GM18505 (cell line): ENCODE measurements at regions not wholly inside any gene's neighbourhood (a gene's known extent, or its start where the extent isn't known, plus 50 kb on each side); places are given as distances from the start of the nearest gene placed in this dataset.
"Not testable (repeated sequence)": the region's sequence is repeated elsewhere in the genome, so short reads cannot be mapped to it uniquely, and the experiment has no call there.

Source experiments
- ATAC-seq: cut with Tn5 transposase; IDR thresholded peaks from one replicate; pipeline ENCODE4 v1.9.1; 2021; ENCODE audit not compliant: unreplicated experiment
- POLR2A ChIP-seq: IDR thresholded peaks from 4 replicates; pipeline ENCODE4 v1.6.1; 2011; ENCODE audit warnings: borderline replicate concordance; ENCODE audit not compliant: insufficient read depth, insufficient read length; ENCODE audit errors: extremely low read depth

DNA sequence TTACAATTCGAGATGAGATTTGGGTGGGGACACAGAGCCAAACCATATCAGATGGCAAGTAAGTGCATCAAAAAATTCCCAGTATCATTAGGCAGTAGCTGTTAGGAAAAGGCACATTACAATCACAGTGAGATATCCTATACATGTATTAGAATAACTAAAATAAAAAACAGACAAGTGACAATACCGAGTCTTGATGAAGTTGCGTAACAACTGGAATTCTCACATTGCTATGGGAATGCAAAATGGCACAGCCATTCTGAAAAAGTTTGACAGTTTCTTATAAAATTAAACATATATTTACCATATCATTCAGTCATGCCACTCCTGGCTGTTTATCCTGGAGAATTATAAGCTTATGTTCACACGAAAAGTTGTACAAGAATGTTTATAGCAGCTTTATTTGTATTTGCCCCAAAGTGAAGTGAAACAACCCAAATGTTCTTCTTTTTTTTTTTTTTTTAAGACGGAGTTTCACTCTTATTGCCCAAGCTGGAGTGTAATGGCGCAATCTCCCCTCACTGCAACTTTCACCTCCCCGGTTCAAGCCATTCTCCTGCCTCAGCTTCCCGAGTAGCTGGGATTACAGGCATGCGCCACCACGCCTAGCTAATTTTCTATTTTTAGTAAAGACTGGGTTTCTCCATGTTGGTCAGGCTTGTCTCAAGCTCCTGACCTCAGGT, 93.1 kb upstream of the TLE1 start:
- no peak for ATAC-seq
- no peak for TF ChIP-seq POLR2A

DNA sequence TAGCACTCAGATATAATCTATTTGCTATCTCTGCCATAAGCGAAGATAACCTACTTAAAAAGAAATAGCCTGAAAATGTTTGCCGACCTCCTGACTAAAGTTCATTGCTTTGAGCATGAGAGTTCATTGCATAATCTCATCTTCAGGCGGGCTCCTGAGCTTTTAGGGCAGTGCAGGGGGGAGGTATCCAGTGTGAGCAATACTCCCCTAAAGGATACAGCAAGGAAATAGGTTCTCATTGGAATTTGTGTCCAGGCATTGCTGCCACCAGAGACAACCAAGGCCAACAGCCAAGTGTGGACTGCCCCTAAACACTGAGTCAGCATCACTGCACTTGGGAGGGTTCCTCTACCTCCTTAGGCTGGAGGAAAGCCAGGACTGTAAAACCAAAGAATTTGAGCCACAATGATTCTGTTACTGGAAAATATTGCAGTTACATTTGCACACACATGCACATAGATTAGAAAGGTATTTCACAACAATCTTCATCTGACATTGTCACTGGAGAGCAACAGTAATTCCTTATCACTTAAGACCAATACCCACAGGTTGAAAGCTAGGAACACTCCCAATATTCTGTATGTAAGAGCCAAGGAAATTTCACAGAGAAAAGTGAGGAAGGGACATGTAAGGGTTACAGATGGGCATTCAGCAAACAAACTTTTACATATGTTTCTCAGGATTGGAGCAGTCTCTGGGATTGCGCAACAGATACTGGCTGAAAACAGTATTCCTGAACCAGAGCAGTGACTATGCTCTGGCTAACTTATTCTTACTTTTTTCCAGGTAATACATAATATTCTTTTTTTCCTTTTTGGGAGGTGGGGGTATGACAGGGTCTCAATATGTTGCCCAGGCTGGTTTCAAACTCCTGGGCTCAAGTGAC, 98.6 kb upstream of the TLE1 start:
- ATAC-seq = no peak
- no peak for TF ChIP-seq POLR2A

DNA sequence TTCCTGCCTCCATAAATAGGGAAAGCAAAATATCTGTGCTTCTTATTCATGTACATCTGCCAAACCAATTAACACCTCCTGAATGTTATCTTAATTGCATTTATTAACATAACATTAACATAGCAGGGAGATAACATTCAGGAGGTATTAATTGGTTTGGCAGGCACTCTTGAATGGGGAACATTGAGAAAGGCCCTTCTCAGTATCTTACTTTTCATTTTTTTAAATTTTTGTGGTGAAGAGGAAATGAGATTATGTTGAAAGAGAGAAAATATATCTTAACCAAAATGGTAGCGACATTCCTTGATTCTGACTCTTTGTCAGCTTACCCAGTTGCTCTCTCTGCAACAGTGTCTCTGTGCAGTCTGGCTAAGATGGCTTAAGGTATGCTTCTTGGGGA, 100.4 kb upstream of the TLE1 start:
- ATAC-seq = no peak
- no peak for TF ChIP-seq POLR2A

DNA sequence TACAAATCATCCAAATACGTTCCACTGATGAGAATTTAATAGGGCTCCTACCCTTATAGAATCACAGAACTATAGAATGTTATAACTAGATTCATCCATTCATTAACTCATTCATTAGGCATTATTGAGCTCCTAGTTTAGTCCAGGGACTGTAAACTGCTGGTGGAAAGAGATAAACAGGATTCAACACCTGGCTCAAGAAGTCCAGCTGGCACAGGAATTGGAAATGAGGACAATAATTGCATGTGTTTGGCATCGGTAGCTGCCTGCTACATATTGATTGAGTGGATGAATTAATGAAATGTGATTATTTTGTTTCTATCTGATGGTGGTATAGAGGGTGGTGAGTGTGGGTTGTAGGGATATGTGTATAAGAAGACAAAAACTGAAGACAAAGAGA, 100.8 kb upstream of the TLE1 start:
- no peak for TF ChIP-seq POLR2A
- no peak for ATAC-seq

DNA sequence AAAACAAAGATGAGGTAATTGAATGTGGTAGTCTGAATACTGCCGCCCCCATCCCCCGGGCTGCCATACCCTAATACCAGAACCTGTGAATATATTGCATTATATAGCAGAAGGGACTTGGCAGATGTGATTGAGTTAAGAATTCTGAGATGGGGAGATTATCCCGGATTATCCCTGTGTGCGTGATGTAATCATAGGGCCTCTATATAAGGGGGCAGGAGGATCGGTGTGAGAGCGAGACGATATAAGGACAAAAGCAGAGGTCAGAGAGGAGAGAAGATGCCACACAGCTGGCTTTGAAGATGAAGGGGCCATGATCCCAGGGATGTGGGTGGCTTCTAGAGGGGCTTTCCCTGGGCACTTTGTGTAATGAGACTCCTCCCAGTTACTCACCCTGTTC, 101.7 kb upstream of the TLE1 start:
- no peak for ATAC-seq
- TF ChIP-seq POLR2A = no peak

DNA sequence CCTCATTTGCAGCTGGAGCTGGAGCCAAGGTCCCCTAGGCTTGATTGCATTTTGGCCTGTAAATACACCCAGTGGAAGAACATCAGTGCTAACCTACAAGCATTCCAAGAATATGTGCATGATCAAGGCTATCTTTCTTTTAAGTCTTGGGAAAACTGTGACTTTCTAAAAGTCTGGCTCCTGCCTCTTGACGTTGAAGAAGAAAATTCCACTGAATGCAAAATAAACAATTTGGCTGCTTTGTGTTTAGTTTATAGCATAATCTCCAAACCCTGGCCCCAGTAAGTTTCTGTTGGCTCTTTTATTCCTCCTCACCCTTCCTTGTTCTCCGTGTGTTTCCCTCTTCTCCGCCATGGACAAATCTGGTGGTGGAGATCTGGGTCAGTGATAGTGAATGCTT, 109.3 kb upstream of the TLE1 start:
- TF ChIP-seq POLR2A = no peak
- no peak for ATAC-seq

DNA sequence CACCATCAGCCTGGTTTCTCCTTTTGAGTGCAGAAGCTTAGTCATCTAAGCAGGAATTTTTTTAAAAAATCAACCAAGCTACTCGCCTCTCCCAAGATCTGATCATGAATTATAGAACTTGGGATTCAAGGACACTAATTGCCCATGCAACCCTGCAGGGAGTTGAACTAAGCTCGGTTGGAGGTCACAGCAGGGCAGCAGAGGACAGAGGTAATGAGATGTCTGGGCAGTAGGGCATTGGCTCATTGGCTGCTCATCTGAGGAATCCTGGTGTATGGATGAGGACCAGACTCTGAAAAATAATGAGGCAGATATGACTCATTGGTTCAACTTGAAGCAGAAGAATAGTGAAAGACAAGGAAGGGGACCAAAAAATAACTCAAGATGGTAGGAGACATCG, 111.8 kb upstream of the TLE1 start:
- no peak for TF ChIP-seq POLR2A
- ATAC-seq = no peak

DNA sequence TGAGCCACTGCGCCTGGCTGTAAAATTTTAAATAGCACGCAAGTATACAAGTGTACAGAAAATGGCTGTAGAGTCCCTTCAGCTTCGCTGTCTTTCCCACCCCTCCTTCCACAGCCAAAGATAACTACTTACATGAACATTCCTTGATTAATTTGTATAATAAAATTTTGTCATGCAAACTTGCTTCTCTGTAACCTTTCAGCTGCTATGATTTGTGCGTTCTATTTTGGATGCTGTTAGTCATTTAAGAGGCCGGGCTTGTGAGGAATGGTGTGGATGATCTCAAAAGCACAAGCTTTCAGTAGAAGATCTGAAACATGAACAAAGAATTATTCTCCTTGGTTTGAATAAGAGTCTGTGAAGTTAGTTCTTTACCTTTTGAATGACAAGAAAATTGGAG, 115.0 kb upstream of the TLE1 start:
- no peak for ATAC-seq
- TF ChIP-seq POLR2A = no peak

DNA sequence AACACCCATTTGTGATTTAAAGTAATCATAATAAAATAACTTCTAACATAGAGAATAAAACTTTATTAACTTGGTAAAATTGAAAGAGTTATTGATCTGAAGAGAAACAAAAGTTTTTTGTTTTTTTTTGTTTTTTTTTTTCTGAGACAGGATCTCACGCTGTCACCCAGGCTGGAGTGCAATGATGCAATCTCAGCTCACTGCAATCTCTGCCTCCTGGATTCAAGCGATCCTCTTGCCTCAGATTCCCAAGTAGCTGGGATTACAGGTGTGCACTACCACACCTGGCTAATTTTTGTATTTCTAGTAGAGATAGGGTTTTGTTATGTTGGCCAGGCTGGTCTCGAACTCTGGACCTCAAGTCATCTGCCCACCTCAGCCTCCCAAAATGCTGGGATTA, 116.5 kb upstream of the SPATA31D4 start:
- not testable (repeated sequence) for ATAC-seq

DNA sequence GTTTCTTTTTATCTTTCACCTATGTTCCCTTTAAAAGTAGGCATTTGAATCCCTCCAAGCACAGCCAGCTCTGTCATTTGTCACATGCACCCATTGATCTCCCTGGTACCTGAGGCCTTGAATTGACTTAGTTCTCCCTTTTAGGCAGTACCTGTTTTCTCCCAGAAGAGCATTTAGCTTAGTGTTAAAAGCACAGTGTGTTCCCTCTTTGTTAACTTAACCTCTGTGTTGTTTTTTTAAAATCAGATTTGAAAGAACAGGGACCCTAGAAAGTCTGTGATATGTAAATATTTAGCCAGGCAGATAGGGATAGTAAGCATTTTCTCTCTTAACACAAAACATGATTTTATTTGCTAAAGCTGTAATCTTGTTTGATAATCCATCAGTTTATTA, 113.8 kb upstream of the SPATA31D4 start:
- ATAC-seq = no peak
- TF ChIP-seq POLR2A = no peak

DNA sequence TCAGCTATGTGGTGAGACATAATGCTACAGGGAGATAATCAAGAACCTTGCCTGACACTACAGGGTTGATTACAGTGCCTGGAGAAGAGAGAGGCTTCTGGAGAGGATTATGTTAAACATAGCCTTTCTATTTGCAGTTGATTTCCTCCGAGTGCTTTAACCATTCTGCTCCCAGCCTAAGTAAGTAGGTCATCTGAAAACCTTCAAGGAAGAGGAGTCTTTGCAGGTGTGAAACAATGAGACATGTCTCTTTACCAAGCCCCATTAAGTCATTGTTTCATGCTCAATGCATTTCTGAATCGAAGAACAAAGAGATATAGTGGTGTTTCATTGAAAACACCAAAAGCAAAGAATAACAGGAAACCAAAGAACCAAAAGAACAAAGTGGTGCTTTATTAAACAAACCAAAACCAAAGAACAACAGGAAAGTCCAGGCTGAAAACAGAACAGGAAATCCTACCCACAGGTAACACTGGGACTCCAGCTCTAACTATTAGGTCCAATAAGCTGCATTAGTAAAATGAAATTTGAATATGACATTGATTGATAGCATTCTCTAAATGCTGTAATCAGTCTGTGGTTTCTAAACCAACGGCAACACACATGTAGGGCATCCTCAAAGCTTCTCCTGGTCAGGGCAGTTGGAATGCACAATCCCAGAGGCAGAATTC, 113.3 kb upstream of the SPATA31D4 start:
- no peak for TF ChIP-seq POLR2A
- ATAC-seq = no peak

DNA sequence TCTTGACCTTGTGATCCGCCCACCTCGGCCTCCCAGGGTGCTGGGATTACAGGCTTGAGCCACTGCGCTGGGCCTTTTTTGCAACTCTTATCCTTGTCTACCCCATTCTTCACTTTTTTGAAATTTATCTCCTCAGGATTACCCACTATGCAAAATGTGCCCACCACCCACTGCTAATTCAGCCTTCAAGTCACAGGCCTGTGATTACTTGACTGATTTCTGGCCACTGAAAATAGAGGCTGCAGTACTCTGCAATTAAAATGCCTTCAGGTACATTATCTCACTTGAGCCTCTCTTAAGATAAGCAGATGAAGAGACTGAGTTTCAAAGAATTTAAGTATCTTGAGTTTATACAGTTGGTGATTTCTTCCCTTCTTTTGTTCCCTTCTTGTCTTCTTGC, 112.4 kb upstream of the SPATA31D4 start:
- no peak for TF ChIP-seq POLR2A
- ATAC-seq = no peak

DNA sequence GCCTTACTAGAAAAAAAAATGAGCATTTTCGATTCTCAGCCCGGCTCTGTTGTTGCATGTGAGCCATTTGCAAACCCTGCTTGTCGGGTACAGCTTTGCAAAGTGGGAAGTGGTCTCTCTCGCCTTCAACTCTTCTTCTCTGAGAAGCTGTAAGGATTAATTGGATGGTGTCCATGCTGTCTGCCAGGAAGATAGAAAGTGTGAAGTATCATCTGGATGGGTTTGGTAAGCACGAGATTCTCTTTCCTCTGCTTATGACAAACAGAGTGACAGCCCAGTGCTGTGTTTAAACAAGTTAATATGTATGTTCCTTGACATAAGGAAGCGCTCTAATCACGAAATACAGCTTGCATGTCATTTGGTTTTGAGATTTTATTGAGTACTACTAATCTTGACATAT, 109.1 kb upstream of the SPATA31D4 start:
- ATAC-seq = no peak
- no peak for TF ChIP-seq POLR2A
